ENCODE measurements at regions not wholly inside any gene's neighbourhood (a gene's known extent, or its start where the extent isn't known, plus 50 kb on each side); places are given as distances from the start of the nearest gene placed in this dataset.
"Not testable (repeated sequence)": the region's sequence is repeated elsewhere in the genome, so short reads cannot be mapped to it uniquely, and the experiment has no call there.

- H3K36me3 ChIP-seq (ENCODE audit: control insufficient read depth in 1 of 2, insufficient read depth in 2 of 2, low read length in 2 of 2); H3K9me3 ChIP-seq (ENCODE audit: control insufficient read depth in 1 of 2, insufficient read depth in 1 of 2, low read depth in 1 of 2, low read length in 2 of 2); H3K4me2 ChIP-seq (ENCODE audit: low read length); H3K9ac ChIP-seq (ENCODE audit: low read length); H3K4me1 ChIP-seq (ENCODE audit: control insufficient read depth in 1 of 2, insufficient read depth in 2 of 2, low read length in 2 of 2); H2AFZ ChIP-seq (ENCODE audit: low read depth, low read length, poor library complexity, severe bottlenecking); DNase-seq (ENCODE audit: low read depth, low spot score); H3K27ac ChIP-seq (ENCODE audit: low read depth, low read length); BruUV-seq (replicated peaks); H4K20me1 ChIP-seq (ENCODE audit: insufficient read depth); ATAC-seq; CTCF ChIA-PET; POLR2A ChIA-PET; H3K4me3 ChIP-seq (replicated peaks in 1 of 2; ENCODE audit: low read depth in 1 of 2, low read length in 2 of 2); RAD21 ChIA-PET (ENCODE audit: low non-redundant PET in 1 of 2, low total read pairs in 2 of 2, uncharacterized antibody in 2 of 2, unreplicated experiment in 2 of 2); H3K9me2 ChIP-seq (ENCODE audit: insufficient read depth); intact Hi-C loops (cut with micrococcal nuclease); H3K27me3 ChIP-seq (ENCODE audit: insufficient read depth, low read length); H3K79me2 ChIP-seq (ENCODE audit: insufficient read depth, low read length): not testable (repeated sequence)
These were observed 163.5 kb upstream of the PLGLB2 start for GRCh38 chr2:87584268-87584906.

DNA sequence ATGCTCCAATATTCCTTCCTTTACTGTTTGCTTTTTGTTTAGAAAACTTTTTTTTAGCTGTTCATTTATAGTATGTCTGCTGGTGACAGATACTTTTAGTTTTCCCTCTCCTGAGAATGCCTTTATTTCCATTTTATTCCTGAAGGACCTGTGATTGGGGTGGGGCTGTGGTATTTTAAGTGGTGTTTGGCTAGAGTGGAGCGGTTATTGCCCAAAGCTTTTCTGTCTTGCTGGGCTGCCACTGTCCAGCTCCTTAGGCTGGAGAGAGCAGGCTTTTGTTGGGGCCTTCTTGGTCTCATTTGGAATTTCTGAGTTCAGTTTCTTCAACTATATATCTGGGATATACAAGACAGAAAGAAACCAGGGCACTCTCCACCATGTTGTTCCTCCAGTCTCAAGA is 160.0 kb upstream of the PLGLB2 start:
- H3K36me3 ChIP-seq (ENCODE audit: control insufficient read depth in 1 of 2, insufficient read depth in 2 of 2, low read length in 2 of 2); H3K4me2 ChIP-seq (ENCODE audit: low read length); H3K9me3 ChIP-seq (ENCODE audit: control insufficient read depth in 1 of 2, insufficient read depth in 1 of 2, low read depth in 1 of 2, low read length in 2 of 2); H3K4me3 ChIP-seq (replicated peaks in 1 of 2; ENCODE audit: low read depth in 1 of 2, low read length in 2 of 2); H3K79me2 ChIP-seq (ENCODE audit: insufficient read depth, low read length); RAD21 ChIA-PET (ENCODE audit: low non-redundant PET in 1 of 2, low total read pairs in 2 of 2, uncharacterized antibody in 2 of 2, unreplicated experiment in 2 of 2); intact Hi-C loops (cut with micrococcal nuclease); H2AFZ ChIP-seq (ENCODE audit: low read depth, low read length, poor library complexity, severe bottlenecking); H3K4me1 ChIP-seq (ENCODE audit: control insufficient read depth in 1 of 2, insufficient read depth in 2 of 2, low read length in 2 of 2); H3K27ac ChIP-seq (ENCODE audit: low read depth, low read length); H3K9me2 ChIP-seq (ENCODE audit: insufficient read depth); CTCF ChIA-PET; POLR2A ChIA-PET; H3K9ac ChIP-seq (ENCODE audit: low read length); H3K27me3 ChIP-seq (ENCODE audit: insufficient read depth, low read length); BruUV-seq (replicated peaks); H4K20me1 ChIP-seq (ENCODE audit: insufficient read depth); DNase-seq (ENCODE audit: low read depth, low spot score); ATAC-seq: not testable (repeated sequence)

GRCh38 chr2:87592974-87593373 is 154.9 kb upstream of the PLGLB2 start:
- H2AFZ ChIP-seq (ENCODE audit: low read depth, low read length, poor library complexity, severe bottlenecking); CTCF ChIA-PET: not testable (repeated sequence)

DNA sequence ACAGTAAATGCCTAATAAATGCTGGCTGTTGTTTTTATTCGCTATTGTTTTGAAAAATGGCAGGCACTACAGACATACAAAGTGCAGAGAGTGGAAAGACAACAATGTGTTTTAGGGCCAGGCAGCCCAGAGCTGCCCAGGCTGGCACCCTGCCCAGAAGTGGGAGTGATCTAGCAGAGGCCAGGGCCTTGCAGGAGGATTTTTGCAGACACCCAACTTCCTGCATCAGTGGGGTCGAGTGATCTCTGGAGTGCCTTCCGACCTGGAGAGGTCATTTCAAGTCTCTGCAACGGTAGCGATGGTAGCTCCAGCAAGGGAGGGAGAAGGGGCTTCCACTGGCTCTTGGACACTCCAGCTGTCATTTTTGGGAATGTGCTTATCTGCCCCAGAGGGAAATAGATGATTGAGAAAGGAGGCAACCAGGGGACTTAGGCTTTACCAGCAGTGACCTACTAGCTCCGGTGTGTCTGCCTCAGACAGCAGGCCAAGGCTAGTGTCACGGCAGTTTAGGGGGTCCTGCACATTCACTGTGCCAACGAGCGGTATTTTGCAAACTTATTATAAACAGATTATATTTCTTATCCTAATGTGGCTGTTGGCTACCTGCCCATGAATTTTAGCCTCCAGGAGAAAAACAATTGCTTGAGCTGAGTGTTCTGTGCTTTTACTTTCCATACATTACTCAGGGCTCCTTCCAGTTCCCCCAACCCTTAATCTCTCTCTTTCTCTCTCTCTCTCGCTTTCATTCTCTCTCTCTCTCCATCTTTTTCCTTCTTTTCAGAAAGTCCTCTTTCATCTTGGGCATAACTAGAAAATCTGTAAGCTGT is 153.9 kb upstream of the PLGLB2 start:
- H4K20me1 ChIP-seq (ENCODE audit: insufficient read depth); H3K36me3 ChIP-seq (ENCODE audit: control insufficient read depth in 1 of 2, insufficient read depth in 2 of 2, low read length in 2 of 2); H3K4me2 ChIP-seq (ENCODE audit: low read length); H3K27me3 ChIP-seq (ENCODE audit: insufficient read depth, low read length); H3K9me2 ChIP-seq (ENCODE audit: insufficient read depth); POLR2A ChIA-PET; H3K79me2 ChIP-seq (ENCODE audit: insufficient read depth, low read length); BruUV-seq (replicated peaks); CTCF ChIA-PET; H3K27ac ChIP-seq (ENCODE audit: low read depth, low read length); H2AFZ ChIP-seq (ENCODE audit: low read depth, low read length, poor library complexity, severe bottlenecking); intact Hi-C loops (cut with micrococcal nuclease); DNase-seq (ENCODE audit: low read depth, low spot score); H3K9ac ChIP-seq (ENCODE audit: low read length); H3K9me3 ChIP-seq (ENCODE audit: control insufficient read depth in 1 of 2, insufficient read depth in 1 of 2, low read depth in 1 of 2, low read length in 2 of 2); H3K4me1 ChIP-seq (ENCODE audit: control insufficient read depth in 1 of 2, insufficient read depth in 2 of 2, low read length in 2 of 2); RAD21 ChIA-PET (ENCODE audit: low non-redundant PET in 1 of 2, low total read pairs in 2 of 2, uncharacterized antibody in 2 of 2, unreplicated experiment in 2 of 2); H3K4me3 ChIP-seq (replicated peaks in 1 of 2; ENCODE audit: low read depth in 1 of 2, low read length in 2 of 2): not testable (repeated sequence)
- peak; percentile 52; the same call in 1 of the 2 replicates for ATAC-seq

More at GRCh38 chr2:87592974-87593373, 154.9 kb upstream of the PLGLB2 start:
- H3K9me2 ChIP-seq (ENCODE audit: insufficient read depth); ATAC-seq; H4K20me1 ChIP-seq (ENCODE audit: insufficient read depth); H3K4me3 ChIP-seq (replicated peaks in 1 of 2; ENCODE audit: low read depth in 1 of 2, low read length in 2 of 2); H3K36me3 ChIP-seq (ENCODE audit: control insufficient read depth in 1 of 2, insufficient read depth in 2 of 2, low read length in 2 of 2); DNase-seq (ENCODE audit: low read depth, low spot score); H3K27ac ChIP-seq (ENCODE audit: low read depth, low read length); H3K4me2 ChIP-seq (ENCODE audit: low read length); POLR2A ChIA-PET; H3K9ac ChIP-seq (ENCODE audit: low read length); BruUV-seq (replicated peaks); H3K9me3 ChIP-seq (ENCODE audit: control insufficient read depth in 1 of 2, insufficient read depth in 1 of 2, low read depth in 1 of 2, low read length in 2 of 2); H3K79me2 ChIP-seq (ENCODE audit: insufficient read depth, low read length); H3K27me3 ChIP-seq (ENCODE audit: insufficient read depth, low read length); H3K4me1 ChIP-seq (ENCODE audit: control insufficient read depth in 1 of 2, insufficient read depth in 2 of 2, low read length in 2 of 2); intact Hi-C loops (cut with micrococcal nuclease); RAD21 ChIA-PET (ENCODE audit: low non-redundant PET in 1 of 2, low total read pairs in 2 of 2, uncharacterized antibody in 2 of 2, unreplicated experiment in 2 of 2): not testable (repeated sequence)
